NCI-H526 treated with DMSO at 0.1 percent for 48 hours (cell line): ENCODE measurements at regions not wholly inside any gene's neighbourhood (a gene's known extent, or its start where the extent isn't known, plus 50 kb on each side); places are given as distances from the start of the nearest gene placed in this dataset.
"Not testable (repeated sequence)": the region's sequence is repeated elsewhere in the genome, so short reads cannot be mapped to it uniquely, and the experiment has no call there.

Source experiments
- DNase-seq: peaks from one replicate; lab custom pipeline; 2025; lab: John Stamatoyannopoulos, UW

DNA sequence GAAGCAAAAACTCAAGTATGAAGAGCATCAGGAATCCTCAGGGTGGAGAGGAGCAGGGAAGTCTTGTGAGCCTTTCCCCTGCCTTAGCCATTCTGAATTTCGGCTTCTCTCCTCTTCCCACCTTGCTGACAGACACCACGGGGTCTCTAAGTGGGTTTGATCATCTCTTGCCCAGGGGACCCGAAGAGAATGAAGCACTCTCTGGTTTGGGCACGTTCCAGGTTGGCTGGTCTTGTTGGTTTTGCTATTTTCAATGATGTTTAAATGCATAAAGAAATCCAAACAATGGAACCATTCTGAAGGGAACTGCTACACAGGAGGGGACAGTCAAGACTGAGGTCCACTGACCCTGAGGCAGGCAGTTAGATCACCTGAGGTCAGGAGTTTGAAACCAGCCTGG, 131.7 kb downstream of the PXDC1 start:
- no peak for DNase-seq

DNA sequence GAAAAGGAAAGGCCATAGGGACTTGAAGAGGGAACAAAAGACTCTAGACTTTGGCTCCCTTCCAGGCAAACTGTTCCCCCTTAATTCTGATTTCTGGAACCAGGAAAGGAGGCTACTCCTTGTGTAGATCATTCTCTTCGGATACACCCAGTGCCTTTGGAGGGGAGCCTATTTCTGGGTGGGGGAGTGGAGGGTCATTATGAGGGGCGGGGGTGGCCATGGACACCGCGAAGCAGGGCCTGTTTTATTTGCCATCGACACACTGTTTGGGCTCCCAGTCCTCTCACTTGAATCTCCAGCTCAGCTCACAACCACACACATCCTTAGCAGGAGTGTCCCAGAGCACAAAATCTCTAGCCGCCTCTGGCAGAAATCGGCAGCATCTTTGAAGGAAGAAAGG, 132.3 kb downstream of the PXDC1 start:
- DNase-seq: no peak

DNA sequence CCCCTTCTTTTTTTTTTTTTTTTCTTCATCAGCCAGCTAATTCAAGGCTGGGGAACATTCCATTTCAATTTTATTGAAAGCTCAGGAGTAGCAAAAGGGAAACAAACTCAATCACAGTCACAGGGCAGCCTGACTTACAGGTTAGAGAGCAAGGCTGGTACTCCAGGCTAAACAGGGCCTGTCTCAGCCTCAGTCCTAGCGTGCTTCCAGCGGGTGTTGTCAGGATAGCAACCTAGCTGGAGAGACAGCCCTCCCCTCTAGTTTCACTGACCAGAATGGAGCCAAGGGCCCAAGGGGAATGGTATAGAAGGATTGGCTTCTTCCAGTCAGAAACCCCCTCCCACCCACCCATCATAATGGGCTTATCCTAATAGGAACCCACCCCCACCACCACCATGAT, 132.9 kb downstream of the PXDC1 start:
- no peak for DNase-seq

GRCh38 chr6:3617681-3618311, 133.7 kb downstream of the PXDC1 start:
- no peak for DNase-seq

DNA sequence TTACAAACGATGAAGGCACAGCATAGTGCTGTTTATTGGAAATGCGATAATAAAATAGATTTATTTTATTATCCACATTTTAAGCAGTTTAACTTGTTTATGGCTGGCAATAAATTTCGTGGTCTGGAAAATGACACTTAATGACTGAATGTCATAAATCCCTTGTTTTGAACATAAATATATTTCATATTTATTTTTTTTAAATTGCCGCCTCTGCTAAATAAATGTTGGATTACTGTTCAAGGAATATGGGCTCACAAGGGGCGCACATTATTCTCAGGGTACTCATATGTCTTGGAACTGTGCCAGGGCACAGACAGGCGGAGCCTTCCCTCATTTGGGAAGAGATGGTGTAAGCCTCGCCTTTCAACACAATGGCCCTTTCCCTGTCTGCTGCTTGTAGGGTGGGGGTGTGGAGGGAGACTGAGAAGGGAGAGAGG, 134.3 kb downstream of the PXDC1 start:
- no peak for DNase-seq

DNA sequence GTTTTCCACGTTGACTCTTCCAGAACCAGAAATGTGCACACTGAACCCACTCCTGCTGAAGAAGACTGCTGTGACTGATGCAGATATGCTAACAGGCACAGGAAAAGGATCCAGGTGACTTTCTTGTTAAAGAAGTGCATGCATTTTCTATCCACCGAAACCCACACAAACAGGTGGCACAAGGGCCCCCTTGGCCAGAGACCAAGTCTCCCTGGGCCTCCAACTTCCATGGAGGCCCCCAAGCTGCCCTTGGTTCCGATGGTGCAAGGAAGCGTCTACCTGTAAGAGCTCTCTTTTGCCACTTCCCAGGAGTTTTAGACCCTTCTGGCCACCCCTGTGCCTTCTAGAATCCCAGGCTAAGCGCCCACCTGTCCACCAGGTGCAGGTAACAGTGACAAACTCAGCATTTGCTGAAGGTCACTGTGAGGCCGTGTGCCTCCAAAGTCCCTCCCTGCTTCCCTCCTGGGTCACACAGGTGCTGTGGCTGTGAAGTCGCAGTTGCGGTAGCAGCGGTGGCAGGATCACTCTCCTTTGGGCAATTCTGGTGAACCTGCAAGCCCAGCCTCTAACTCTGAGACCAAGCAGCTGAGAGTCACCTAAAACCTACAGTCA, 134.8 kb downstream of the PXDC1 start:
- DNase-seq: no peak

GRCh38 chr6:3615391-3616380, 135.8 kb downstream of the PXDC1 start:
- no peak for DNase-seq

DNA sequence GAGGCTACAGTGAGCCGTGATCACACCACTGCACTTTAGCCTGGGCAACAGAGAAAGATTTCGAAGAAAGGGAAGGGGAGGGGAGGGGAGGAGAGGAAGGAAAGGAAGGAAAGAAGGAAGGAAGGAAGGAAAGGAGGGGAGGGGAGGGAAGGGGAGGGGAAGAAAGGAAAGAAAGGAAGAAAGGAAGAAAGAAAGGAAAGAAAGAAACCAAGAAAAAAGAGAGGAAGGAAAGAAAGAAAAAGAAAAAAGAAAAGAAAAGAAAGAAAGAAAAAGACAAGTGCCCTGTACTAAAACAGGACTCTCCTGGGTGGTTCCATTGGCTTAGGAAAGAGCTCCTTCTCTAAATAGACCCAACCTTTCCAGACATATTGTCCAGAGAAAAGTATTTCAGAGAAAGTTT, 136.6 kb downstream of the PXDC1 start:
- DNase-seq: no peak

DNA sequence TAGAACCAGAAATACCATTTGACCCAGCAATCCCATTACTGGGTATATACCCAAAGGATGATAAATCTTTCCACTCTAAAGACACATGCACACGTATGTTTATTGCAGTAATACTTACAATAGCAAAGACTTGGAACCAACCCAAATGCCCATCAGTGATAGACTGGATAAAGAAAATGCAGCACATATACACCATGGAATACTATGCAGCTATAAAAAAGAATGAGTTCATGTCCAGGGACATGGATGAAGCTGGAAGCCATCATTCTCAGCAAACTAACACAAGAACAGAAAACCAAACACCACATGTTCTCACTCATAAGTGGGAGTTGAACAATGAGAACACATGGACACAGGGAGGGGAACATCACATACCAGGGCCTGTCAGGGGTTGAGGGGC, 137.9 kb downstream of the PXDC1 start:
- not testable (repeated sequence) for DNase-seq

DNA sequence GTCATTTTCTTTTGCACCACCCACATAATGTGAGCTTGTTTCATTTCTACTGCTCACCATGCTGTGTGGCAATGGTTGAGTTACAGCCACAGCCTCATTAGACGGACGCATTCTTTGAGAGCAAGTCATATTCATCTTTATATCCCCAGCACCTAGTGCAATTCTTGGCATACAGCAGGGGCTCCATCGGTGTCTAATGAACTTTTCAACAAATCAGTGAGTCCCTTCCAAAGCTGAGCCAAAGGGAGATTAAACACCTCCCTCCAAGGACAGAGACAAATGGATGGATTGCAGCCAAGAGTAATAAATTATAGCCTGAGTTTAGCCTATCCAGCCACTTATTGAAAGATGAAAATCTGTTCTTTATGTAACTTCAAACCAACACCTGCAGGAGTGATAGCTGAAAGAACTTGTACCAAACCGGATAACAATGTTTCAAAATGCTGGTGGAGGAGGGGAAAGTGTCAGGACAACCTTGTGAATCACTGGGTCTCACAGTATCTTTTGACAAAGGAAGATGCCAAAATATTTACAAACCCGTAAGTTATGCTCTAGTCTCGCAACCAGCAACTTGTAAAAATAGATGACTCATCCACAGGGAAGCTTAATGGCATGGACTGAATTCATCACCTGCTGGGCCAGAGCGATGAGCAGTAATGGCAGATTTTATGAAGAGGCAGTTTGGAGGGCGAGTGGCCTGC, 139.0 kb downstream of the PXDC1 start:
- DNase-seq: no peak

DNA sequence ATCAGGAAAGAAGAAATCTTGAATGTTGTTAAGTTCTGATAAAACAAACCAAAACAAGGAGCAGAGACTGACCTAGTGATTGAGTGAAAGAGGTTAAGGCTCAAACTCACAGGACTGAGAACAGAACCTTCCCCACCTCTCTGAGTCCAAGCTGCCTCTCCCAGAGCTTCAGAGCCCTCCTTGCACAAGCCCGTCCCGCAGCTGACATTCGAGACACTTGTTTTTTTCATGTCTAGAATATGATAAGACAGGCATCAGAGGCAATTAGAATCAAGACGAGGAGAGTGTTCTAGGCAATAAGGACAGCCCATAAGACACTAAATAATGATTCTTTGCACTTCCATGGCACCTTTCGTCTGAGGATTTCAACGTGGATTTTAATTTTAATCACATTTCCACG, 140.6 kb downstream of the PXDC1 start:
- DNase-seq: no peak

DNA sequence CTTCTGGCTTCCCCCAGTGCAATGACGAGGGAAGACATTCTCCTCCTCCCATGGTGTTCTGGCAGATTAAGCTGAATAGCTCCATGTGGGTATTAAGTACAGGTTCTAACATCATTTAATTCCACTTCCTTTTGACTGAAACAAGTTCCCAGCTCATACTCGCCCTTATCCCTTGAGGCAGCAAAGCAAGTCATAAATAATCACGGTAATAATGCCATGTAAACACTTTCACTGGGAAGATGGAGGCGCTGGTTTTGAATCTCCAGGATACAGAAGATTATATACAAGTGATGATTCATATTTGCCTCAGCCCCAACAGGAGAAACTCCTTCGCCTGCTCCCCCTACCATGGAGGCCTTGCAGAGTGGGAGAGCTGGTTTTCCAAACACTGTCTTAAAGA, 141.3 kb downstream of the PXDC1 start:
- DNase-seq: no peak

GRCh38 chr6:3609388-3609787, 142.1 kb downstream of the PXDC1 start:
- DNase-seq: no peak

- DNase-seq: no peak
Measured at GRCh38 chr6:3608159-3608558, 143.4 kb downstream of the PXDC1 start.

DNA sequence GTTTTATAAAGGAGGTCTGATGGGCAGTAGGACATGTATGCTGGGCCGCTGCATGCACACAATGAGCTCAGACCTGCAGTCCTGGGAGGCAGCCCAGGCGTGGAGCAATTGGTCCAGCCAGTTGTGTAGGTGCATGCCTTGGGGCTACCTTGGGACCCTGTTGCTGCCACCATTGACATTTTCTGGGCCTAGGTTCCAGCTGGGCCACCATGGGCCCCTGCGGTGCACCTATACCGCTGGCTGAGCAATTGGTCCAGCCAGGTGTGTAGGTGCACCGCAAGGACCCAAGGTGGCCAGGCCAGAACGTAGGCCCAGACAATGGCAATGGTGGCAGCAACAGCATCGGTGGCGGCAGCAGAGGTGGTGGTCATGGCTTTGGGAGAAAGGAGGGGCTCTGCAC, 143.9 kb downstream of the PXDC1 start:
- no peak for DNase-seq

- no peak for DNase-seq
Measured at GRCh38 chr6:3607171-3607570, 144.3 kb downstream of the PXDC1 start.

GRCh38 chr6:3603340-3604130, 146.7 kb upstream of the SLC22A23 start:
- no peak for DNase-seq

DNA sequence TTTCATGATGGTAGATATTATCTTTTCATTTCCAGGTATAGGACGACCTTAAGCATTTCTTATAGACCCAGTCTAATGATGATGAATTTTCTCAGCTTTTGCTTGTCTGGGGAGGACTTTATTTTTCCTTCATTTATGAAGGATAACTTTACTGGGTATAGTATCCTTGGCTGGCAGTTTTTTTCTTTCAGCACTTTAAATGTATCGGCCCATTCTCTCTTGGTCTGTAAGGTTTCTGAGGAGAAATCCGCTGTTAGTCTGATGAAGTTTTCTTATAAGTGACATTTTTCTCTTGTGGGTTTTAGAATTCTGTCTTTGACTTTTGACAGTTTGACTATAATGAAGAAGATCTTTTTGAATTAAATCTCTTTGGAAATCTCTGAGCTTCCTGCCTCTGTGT, 144.7 kb upstream of the SLC22A23 start:
- DNase-seq: no peak

DNA sequence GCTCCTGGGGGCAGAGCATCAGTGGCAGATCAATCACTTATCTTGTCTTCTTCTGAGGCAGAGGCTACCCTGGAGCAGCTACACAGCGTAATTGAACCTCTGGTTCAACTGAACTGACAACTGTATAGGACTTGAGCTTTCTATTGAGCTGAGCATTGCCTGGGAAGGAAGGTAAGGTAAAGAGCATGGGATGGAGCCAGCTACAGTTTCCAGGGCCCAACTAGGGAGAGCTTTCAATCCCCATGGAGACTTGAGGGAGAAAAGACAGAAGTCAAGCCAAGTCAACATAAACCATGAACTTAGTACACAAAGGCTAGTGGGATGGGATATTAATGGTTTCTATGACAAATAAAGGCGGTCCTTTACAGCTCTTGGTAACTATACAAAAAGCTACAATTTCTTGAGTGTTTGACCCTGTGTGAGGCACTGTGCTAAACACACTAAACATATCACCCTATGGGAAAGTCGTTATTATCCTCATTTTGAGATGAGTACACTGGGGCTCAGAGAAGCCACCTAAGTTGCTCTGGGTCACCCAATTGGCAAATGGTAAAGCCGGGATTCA, 140.7 kb upstream of the SLC22A23 start:
- DNase-seq: no peak

- DNase-seq: no peak
Measured at GRCh38 chr6:3596766-3597165, 139.9 kb upstream of the SLC22A23 start.

GRCh38 chr6:3594201-3594600, 137.4 kb upstream of the SLC22A23 start:
- DNase-seq: no peak
